ENCODE measurements at regions not wholly inside any gene's neighbourhood (a gene's known extent, or its start where the extent isn't known, plus 50 kb on each side); places are given as distances from the start of the nearest gene placed in this dataset.
"Not testable (repeated sequence)": the region's sequence is repeated elsewhere in the genome, so short reads cannot be mapped to it uniquely, and the experiment has no call there.

GRCh38 chr9:96148634-96149532 lies 153.1 kb downstream of the HSD17B3 start:
- Histone ChIP-seq H3K4me1 (ENCODE audit: insufficient read depth) (no peaks in the 10 kb centered on the region), H3K27me3 (ENCODE audit: insufficient read depth) (no peaks in the 10 kb centered on the region), H4K20me1 (replicated peaks; ENCODE audit: insufficient read depth) (no peaks in the 10 kb centered on the region), H3K4me3 (no peak overlapping the region), H3F3A (replicated peaks; ENCODE audit: low read depth) (no peaks in the 10 kb centered on the region), H3K4me2 (no peak overlapping the region), H3K27ac (ENCODE audit: low read depth) (no peak overlapping the region), H3K79me2 (replicated peaks; ENCODE audit: insufficient read depth) (no peaks in the 10 kb centered on the region), H2AFZ (no peak overlapping the region), H3K36me3 (ENCODE audit: insufficient read depth) (no peaks in the 10 kb centered on the region), H3K9me2 (ENCODE audit: insufficient read depth) (no peaks in the 10 kb centered on the region)
- Mint-ChIP-seq H3K9me3 (no peaks in the 10 kb centered on the region), H3K27me3 (ENCODE audit: insufficient read depth, low read depth, poor library complexity) (peaks cover 4% of the 10 kb centered on the region), H3K4me3 (no peak overlapping the region), H3K4me1 (no peaks in the 10 kb centered on the region), H3K27ac (no peak overlapping the region), H3K36me3 (ENCODE audit: low read depth) (no peaks in the 10 kb centered on the region)
- DNase-seq (ENCODE audit: low spot score) (no peak), ATAC-seq (no peak)
- no peak for TF ChIP-seq ZNF331 (CRISPR knock-in tag; IDR thresholded peaks at IDR 0.05; ENCODE audit: low read depth)

- H3K4me3 Mint-ChIP-seq; H3K27me3 Mint-ChIP-seq (ENCODE audit: insufficient read depth, low read depth, poor library complexity); H3K36me3 Mint-ChIP-seq (ENCODE audit: low read depth); H3K9me3 Mint-ChIP-seq; H3K79me2 ChIP-seq (replicated peaks; ENCODE audit: insufficient read depth); ATAC-seq; H3K4me1 ChIP-seq (ENCODE audit: insufficient read depth); H3K4me2 ChIP-seq; H3F3A ChIP-seq (replicated peaks; ENCODE audit: low read depth); H3K4me3 ChIP-seq; H3K9me2 ChIP-seq (ENCODE audit: insufficient read depth); H2AFZ ChIP-seq; H3K36me3 ChIP-seq (ENCODE audit: insufficient read depth); H3K4me1 Mint-ChIP-seq; H3K27me3 ChIP-seq (ENCODE audit: insufficient read depth); DNase-seq (ENCODE audit: low spot score); H3K27ac Mint-ChIP-seq; H4K20me1 ChIP-seq (replicated peaks; ENCODE audit: insufficient read depth); H3K27ac ChIP-seq (ENCODE audit: low read depth): not testable (repeated sequence)
Observed at GRCh38 chr9:96147029-96147428, 154.9 kb downstream of the HSD17B3 start.

- H3F3A ChIP-seq (replicated peaks; ENCODE audit: low read depth) = no peaks in the 10 kb centered on the region
- H2AFZ ChIP-seq = 0 out of 2 replicates have a peak overlapping the region, but pooled peaks have one; percentile 32
- no peaks in the 10 kb centered on the region for H4K20me1 ChIP-seq (replicated peaks; ENCODE audit: insufficient read depth)
- Mint-ChIP-seq H3K27ac (no peak overlapping the region), H3K36me3 (ENCODE audit: low read depth) (no peaks in the 10 kb centered on the region), H3K4me1 (peaks cover 31% of the 10 kb centered on the region), H3K27me3 (ENCODE audit: insufficient read depth, low read depth, poor library complexity) (peaks cover 8% of the 10 kb centered on the region), H3K9me3 (no peaks in the 10 kb centered on the region), H3K4me3 (no peak overlapping the region)
- ATAC-seq (no peak), DNase-seq (ENCODE audit: low spot score) (no peak)
- H3K36me3 ChIP-seq (ENCODE audit: insufficient read depth) = no peaks in the 10 kb centered on the region
- H3K4me3 ChIP-seq = no peak overlapping the region
- H3K79me2 ChIP-seq (replicated peaks; ENCODE audit: insufficient read depth) = no peaks in the 10 kb centered on the region
- no peak overlapping the region for H3K27ac ChIP-seq (ENCODE audit: low read depth)
- no peaks in the 10 kb centered on the region for H3K9me2 ChIP-seq (ENCODE audit: insufficient read depth)
- peaks cover 32% of the 10 kb centered on the region for H3K4me1 ChIP-seq (ENCODE audit: insufficient read depth)
- H3K4me2 ChIP-seq = no peak overlapping the region
- H3K27me3 ChIP-seq (ENCODE audit: insufficient read depth) = no peaks in the 10 kb centered on the region
- no peak for TF ChIP-seq ZNF331 (CRISPR knock-in tag; IDR thresholded peaks at IDR 0.05; ENCODE audit: low read depth)
- no peak for TF ChIP-seq JUNB (IDR thresholded peaks at IDR 0.05; ENCODE audit: unreplicated experiment)
- no peak for TF ChIP-seq ZNF462 (CRISPR knock-in tag; IDR thresholded peaks at IDR 0.05)
- TF ChIP-seq ZNF114 (CRISPR knock-in tag; IDR thresholded peaks at IDR 0.05) = no peak
- no peak for TF ChIP-seq REST (IDR thresholded peaks at IDR 0.05; ENCODE audit: unreplicated experiment)
Observed at GRCh38 chr9:96141666-96142065, 160.3 kb downstream of the HSD17B3 start.
